Heart right ventricle (tissue), 16 donors: ENCODE measurements at regions not wholly inside any gene's neighbourhood (a gene's known extent, or its start where the extent isn't known, plus 50 kb on each side); places are given as distances from the start of the nearest gene placed in this dataset.

Experiments
- ATAC-seq, 8 donors: fragments of 200-7000 bp; cut with Tn5 transposase; one replicate each; pipeline ENCODE4 v1.9.1; 2020; ENCODE audit warnings: mild to moderate bottlenecking in 8 of 8, moderate library complexity in 8 of 8, moderate number of reproducible peaks in 1 of 8
- DNase-seq, 2 donors: peaks; one replicate each; pipeline ENCODE4 v3.0.0-alpha.2; 2020
- H3K27ac ChIP-seq, 10 donors: fragments of 200-600 bp; sonication (generic) in 2 of 10; one replicate each; pipeline versions ENCODE4 v1.5.0 to v1.8.0; 2020 to 2022; ENCODE audit warnings: mild to moderate bottlenecking in 3 of 10
- H3K27me3 ChIP-seq, 7 donors: fragments of 200-600 bp; one replicate each; pipeline ENCODE4 v1.8.0; 2021 to 2022; ENCODE audit warnings: mild to moderate bottlenecking in 2 of 7
- H3K36me3 ChIP-seq, 9 donors: fragments of 200-600 bp; sonication (generic) in 1 of 9; one replicate each; pipeline versions ENCODE4 v1.5.0 to v1.8.0; 2020 to 2022; ENCODE audit warnings: mild to moderate bottlenecking in 2 of 9
- H3K4me1 ChIP-seq, 9 donors: fragments of 200-600 bp; sonication (generic) in 1 of 9; one replicate each; pipeline versions ENCODE4 v1.5.0 to v1.8.0; 2020 to 2022; ENCODE audit warnings: mild to moderate bottlenecking in 4 of 9
- H3K4me3 ChIP-seq, 10 donors: fragments of 200-600 bp; sonication (generic) in 2 of 10; one replicate each; pipeline versions ENCODE4 v1.5.0 to v1.8.0; 2020 to 2022; ENCODE audit warnings: mild to moderate bottlenecking in 7 of 10, moderate library complexity in 2 of 10
- H3K9me3 ChIP-seq, 11 donors: fragments of 200-600 bp in 10 of 11; sonication (generic) in 2 of 11; one replicate each; pipeline versions ENCODE4 v1.5.0 to v1.8.0; 2013 to 2022; ENCODE audit warnings: mild to moderate bottlenecking in 2 of 11, control low read depth in 1 of 11, moderate library complexity in 1 of 11
- CTCF ChIP-seq, 9 donors: fragments of 200-600 bp; sonication (generic) in 2 of 9; IDR thresholded peaks; one replicate each; pipeline versions ENCODE4 v1.5.0 to v1.8.0; 2021 to 2022; ENCODE audit warnings: antibody characterized with exemption in 9 of 9, mild to moderate bottlenecking in 5 of 9, moderate library complexity in 1 of 9
- WGBS, 2 donors: extraction: QIAGEN DNeasy Blood & Tissue Kit; methylation state at CpG; one replicate each; pipeline ENCODE4 v1.1.7; 2013; ENCODE audit warnings: inconsistent platforms in 1 of 2; 5-methylcytosine and 5-hydroxymethylcytosine counted together
- intact Hi-C, 10 donors: fragments of 100-400 bp; cut with DNase I; formaldehyde crosslinking; loops; one replicate each; pipeline versions ENCODE4 v1.11.1 to v1.14.2; 2022
- donor health status: Arrhythmogenic right ventricular cardiomyopathy.
- donor health status: ischemic (EF 13 %, LVEDD 7.1; RV severe dilation, severe dysfunction).
- donor health status: healthy with polysubstance abuse.
- donor health status: DM: no; HTN: yes; CAD: no.
- donor health status: DM: no; HTN: no; CAD: no.
- donor health status: ischemic (EF 25% LVEDD 6.9; RV normal size, moderate dysfunction).
- donor health status: ischemic (EF 25% LVEDD 5.7; RV mildly dilated, moderate dysfunction).
- donor health status: healthy.
- donor health status: DM: yes; HTN: yes; CAD: no.
- donor health status: Ischemic cardiomyopathy.
- donor health status: ischemic (EF 35%, LVEDD 5.7; RV mildly dilated, moderate dysfunction).
- donor health status: nonischemic (EF 11% LVEDD 7.7; RV severe dilation, severe dysfunction).
- donor health status: DM: yes; HTN: yes; CAD: no.
- donor health status: PGD.
- donor health status: ischemic (EF 29% LVEDD 5.4; RV normal size, mild dysfunction).
- donor health status: nonischemic (EF 23%, LVEDD 6.1; RV moderate dilation, normal function).

DNA sequence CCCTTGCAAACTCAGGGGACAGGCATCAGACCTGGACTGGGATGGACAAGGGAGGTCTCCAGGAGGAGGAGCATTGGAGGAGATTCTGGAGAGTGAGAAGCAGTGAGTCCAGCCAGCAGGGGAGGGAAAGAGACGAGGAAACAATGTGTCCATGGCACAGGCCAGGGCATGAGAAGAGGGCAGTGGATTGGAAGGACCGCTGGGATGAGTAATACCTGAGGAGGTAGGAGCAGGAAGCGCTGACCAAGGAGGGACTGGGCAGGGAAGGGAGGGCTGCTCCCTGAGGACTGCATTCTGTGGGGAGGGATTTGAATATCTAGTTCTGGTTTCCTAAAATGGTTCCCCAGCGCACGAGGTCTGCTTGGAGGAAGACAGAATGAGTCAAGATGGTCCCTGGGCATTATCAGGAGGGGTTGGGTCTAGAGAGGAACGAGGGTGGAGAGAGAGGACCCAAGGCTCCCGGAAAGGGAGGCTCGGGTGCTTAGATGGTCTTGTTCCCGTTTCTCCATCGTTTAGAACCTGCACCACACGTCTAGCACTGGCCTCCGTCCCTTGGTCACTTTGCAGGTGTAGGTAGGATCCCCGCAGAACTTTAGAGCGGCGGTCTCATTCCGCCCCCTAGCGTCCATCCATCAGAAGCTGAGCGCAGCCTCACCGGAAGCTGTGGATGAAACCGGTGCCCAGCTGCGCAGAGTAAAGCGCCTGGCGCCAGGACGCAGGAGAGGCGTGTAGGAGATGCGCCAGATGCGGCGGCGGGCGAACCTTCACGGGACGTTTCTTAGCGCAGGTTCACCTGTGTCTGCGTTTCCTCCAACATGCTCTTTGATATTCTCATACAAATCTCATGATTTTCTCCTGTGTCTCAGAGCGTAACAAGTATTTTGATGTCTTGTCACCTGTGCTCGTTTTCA, 190.7 kb upstream of the NDN start:
- intact Hi-C loops, result loop anchor here in 2 of 10 donors (2.0 to 5.0 kb wide), 2 partner anchors 230 to 235 kb away; partner anchors contain the start of gene MAGEL2 (in 1 of the 2)
- Histone ChIP-seq H3K36me3 (no peaks in the 10 kb centered on the region), H3K4me3 (no peak overlapping the region), H3K27me3 (peaks cover 0 to 10% (median 0%) of the 10 kb centered on the region in 7 donors), H3K27ac (no peak overlapping the region), H3K4me1 (no peaks in the 10 kb centered on the region), H3K9me3 (peaks cover 0 to 11% (median 0%) of the 10 kb centered on the region in 11 donors)
- TF ChIP-seq CTCF (IDR thresholded peaks at IDR 0.05), result peak; percentile 41 to 65 (median 58)
- DNase-seq (peak; percentile 22 to 31), ATAC-seq (peak in 6 of 8 donors; percentile 53 to 81 (median 62))
- WGBS, 2 donors, result 21 to 22% methylated on average over 36 of the region's 36 CpGs

DNA sequence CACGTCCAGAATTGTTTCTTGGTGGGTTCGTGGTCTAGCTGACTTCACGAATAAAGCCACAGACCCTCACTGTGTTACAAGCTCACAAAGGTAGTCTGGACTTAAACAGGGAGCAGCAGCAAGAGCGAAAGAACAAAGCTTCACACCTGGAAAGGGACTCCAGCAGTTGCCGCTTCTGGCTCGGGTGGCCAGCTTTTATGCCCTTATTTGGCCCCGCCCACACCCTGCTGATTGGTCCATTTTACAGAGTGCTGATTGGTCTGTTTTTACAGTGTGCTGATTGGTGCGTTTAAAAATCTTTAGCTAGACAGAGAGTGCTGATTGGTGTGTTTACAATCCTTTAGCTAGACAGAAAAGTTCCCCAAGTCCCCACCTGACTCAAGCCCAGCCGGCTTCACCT, 194.2 kb upstream of the NDN start:
- DNase-seq, result no peak
- intact Hi-C loops, result loop anchor here in 1 of 10 donors (10.0 kb wide), 1 partner anchor 56 kb away; no protein-coding TSS in a partner anchor
- no peak for ATAC-seq
- 76 to 78% methylated on average over 9 of the region's 9 CpGs for WGBS, 2 donors
- Histone ChIP-seq H3K36me3 (no peaks in the 10 kb centered on the region), H3K27ac (no peak overlapping the region), H3K4me3 (no peak overlapping the region), H3K27me3 (peaks cover 0 to 9% (median 0%) of the 10 kb centered on the region in 7 donors), H3K4me1 (no peaks in the 10 kb centered on the region), H3K9me3 (peaks cover 0 to 9% (median 0%) of the 10 kb centered on the region in 11 donors)
- no peak for TF ChIP-seq CTCF (IDR thresholded peaks at IDR 0.05)

- DNase-seq, result no peak
- intact Hi-C loops, result loop anchor here in 1 of 10 donors (10.0 kb wide), 1 partner anchor 85 kb away; no protein-coding TSS in a partner anchor
- TF ChIP-seq CTCF (IDR thresholded peaks at IDR 0.05), result no peak
- H3K36me3 ChIP-seq, result no peaks in the 10 kb centered on the region
- H3K27me3 ChIP-seq, result peaks cover 0 to 7% (median 0%) of the 10 kb centered on the region in 7 donors
- no peaks in the 10 kb centered on the region for H3K4me1 ChIP-seq
- no peak overlapping the region for H3K27ac ChIP-seq
- H3K4me3 ChIP-seq, result no peak overlapping the region
- H3K9me3 ChIP-seq, result peaks cover 0 to 15% (median 0%) of the 10 kb centered on the region in 11 donors
- ATAC-seq, result no peak
- WGBS, 2 donors, result 39 to 50% methylated on average over 2 of the region's 2 CpGs
These were observed 203.1 kb upstream of the NDN start for GRCh38 chr15:23890218-23890617.

GRCh38 chr15:23897091-23897490, 210.0 kb upstream of the NDN start:
- peak in 1 of 8 donors; percentile 10 for ATAC-seq

More at GRCh38 chr15:23897091-23897490, 210.0 kb upstream of the NDN start:
- H3K4me1 ChIP-seq, result no peaks in the 10 kb centered on the region
- no peak for DNase-seq
- H3K36me3 ChIP-seq, result no peaks in the 10 kb centered on the region
- H3K27ac ChIP-seq, result no peak overlapping the region
- H3K4me3 ChIP-seq, result peak overlapping the region in 2 of 10 donors; percentile 26 to 31
- H3K9me3 ChIP-seq, result peaks cover 0 to 15% (median 0%) of the 10 kb centered on the region in 11 donors
- no peak for TF ChIP-seq CTCF (IDR thresholded peaks at IDR 0.05)
- H3K27me3 ChIP-seq, result no peaks in the 10 kb centered on the region
- intact Hi-C loops, result loop anchor here in 1 of 10 donors (10.0 kb wide), 1 partner anchor 78 kb away; no protein-coding TSS in a partner anchor
- 57 to 59% methylated on average over 6 of the region's 6 CpGs for WGBS, 2 donors
